DMS 273 (cell line): ENCODE measurements at regions not wholly inside any gene's neighbourhood (a gene's known extent, or its start where the extent isn't known, plus 50 kb on each side); places are given as distances from the start of the nearest gene placed in this dataset.
"Not testable (repeated sequence)": the region's sequence is repeated elsewhere in the genome, so short reads cannot be mapped to it uniquely, and the experiment has no call there.

Experiments
- DNase-seq: peaks from one replicate; lab custom pipeline; 2025; ENCODE audit not compliant: unreplicated experiment; lab: John Stamatoyannopoulos, UW

DNA sequence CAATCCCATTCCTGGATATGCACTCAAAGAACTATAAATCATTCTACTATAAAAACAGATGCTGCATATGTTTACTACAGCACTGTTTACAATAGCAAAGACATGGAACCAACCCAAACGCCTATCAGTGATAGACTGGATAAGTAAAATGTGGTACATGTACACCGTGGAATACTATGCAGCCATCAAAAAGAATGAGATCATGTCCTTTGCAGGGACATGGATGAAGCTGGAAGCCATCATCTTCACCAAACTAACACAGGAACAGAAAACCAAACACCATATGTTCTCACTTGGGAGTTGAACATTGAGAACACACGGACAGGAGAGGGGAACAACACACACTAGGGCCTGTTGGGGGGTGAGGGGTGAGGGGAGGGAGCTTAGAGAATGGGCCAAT is 274.9 kb upstream of the KIAA1217 start:
- not testable (repeated sequence) for DNase-seq

DNA sequence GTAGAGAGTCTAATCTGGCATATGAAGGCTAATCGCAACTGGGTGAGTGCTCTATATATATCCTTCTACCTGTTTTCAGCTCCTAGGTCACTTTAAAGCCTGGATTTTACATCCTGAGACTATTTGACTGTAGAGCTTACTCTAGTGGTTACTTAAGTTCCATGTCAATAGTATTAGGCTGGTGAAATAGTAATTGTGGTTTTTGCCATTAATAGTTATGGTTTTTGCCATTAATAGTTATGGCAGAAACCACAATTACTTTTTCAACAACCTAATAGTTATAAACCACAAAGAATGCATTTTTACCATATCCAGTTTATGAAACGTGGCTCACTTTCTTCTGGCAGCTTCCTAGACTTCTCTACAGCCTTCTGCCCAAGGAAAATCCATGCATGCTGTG is 263.1 kb upstream of the KIAA1217 start:
- no peak for DNase-seq

- no peak for DNase-seq
These were observed 257.1 kb upstream of the KIAA1217 start for GRCh38 chr10:23951841-23952240.

DNA sequence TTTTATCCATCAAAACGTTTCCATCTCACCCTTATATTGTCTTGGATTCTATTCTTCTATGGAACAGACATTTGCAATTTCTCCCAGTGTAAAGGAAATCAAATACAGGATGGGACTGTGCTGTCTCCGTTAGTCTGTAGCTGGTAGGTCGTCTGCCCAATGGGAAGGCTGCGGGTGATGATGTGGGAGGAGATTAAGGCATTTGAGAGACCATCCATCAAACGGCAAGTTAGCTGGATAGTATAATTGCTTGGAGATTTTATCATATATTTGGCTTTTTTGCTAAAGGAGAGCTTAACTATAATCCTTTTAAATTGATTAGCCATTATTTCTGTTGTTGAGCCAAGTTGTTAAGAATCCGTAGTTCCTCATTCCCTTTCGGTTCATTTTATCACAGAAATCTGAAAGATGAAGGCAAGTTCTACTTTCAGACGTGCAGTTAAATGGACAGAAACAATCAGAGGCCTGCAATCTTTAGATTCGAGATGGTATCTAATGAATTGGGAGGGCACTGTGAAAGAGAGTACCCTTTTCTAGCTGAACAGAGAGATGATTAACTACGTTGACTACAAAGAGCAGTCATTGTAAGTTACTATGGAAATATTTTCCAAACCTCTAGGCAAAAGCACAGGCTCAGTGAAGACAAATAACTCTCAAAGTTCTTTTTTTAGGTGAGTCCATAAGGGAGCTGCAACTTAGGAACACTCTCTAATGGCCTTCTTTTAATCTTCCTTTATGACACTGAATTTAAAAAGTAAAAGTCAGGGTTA is 253.3 kb upstream of the KIAA1217 start:
- DNase-seq = no peak

GRCh38 chr10:23965123-23965522 is 243.8 kb upstream of the KIAA1217 start:
- DNase-seq = no peak

DNA sequence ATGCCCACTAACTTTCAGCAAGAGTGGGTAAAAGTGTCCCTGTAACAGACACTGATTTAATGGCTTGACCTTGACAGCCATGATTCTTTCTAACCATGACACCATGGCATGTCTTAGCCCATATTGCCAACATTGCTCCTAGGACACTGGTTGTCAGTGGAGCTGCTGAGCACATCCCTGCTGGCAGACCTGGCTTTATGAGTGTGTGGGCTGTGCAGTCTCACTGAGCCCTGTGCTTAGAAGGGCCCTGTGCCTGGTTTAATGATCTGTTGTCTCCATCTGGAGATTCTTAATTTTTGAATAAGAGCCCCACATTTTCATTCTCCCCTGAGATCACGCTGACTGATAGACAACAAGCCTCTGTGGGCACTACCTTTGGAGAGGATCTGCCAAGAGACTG is 243.1 kb upstream of the KIAA1217 start:
- DNase-seq = peak; percentile 4

DNA sequence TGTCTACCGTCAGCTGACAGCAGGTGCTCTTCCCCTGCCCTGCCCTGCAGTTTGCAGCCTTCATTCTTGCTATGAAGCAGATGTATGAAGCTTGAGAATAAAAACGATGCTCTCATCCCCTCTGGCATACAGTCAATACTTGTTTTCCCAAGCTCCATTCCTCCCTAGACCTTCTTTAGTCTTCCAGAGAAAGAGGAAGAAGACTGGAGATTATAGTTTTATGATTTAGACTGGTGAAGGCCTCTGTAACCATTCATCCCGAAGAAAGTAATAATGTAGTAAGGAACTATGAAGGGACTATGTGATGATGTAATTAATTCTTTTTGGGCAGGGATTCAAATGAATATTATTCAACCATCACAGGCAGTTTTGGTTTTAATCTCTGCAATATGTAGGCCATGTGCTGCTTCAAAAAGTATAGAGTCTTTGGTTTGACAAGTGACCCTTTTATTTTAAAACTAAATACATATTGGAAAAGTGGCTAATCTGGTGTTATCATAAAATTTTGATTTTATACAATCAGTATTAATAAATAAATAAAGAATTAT is 242.4 kb upstream of the KIAA1217 start:
- peak; percentile 26 for DNase-seq

DNA sequence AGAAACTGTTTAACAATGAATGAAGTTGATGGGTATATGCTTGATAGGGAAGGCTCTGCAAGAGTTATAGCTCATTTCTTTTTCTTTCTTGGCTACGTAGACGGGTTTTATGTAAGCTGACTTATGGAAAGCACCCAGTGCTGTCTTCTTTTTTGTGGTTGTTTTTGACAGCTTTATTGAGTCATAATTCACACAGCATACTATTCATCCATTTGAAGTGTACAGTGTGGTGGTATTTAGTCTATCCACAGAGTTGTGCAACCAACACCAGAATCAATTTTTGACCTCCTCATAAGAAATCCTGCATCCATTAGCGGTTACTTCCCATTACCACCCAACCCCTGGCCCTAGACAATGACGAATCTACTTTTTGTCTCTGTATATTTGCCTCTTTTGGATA is 240.6 kb upstream of the KIAA1217 start:
- DNase-seq = no peak

GRCh38 chr10:23974746-23975272 is 234.1 kb upstream of the KIAA1217 start:
- DNase-seq = no peak

GRCh38 chr10:23975431-23975830 is 233.5 kb upstream of the KIAA1217 start:
- no peak for DNase-seq

GRCh38 chr10:23976275-23976674 is 232.7 kb upstream of the KIAA1217 start:
- DNase-seq = no peak

DNA sequence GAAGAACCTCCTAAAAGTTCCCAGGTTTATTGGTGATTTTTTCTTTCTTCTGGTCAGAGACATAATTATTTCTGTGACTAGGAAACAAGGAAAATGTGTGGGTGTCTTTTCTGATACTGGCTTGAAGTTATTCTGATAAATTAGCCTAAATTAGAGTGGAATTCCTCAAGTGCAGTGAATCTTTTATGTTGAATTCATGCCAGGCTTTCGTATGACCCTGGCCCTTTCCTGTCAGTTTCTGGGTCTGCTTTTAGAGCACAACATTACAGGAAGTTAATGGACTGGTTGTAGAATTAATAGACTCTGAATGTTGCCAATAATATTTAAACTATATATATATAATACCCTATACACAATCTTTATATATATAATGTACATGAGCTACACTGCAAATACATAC is 230.6 kb upstream of the KIAA1217 start:
- no peak for DNase-seq

DNA sequence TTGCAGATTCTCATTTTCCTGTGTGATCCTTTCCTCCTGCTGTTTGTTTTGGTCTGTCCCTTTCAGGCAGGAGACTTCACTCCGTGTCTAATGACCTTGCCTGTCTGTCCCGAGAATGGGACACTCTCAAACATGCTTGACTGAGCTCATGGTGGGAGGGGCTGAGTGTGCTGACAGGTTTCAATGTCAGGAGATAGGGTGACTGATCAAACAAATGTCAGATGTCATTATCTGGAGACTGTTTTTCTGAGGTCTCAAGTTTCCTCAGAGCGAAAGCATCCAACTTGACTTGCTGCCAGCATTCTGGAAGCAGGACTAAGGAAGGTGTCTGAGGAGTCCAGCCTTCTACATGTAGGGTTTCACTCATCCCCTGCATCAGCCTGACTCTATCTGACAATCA is 228.8 kb upstream of the KIAA1217 start:
- peak; percentile 59 for DNase-seq

GRCh38 chr10:23981520-23982309 is 227.2 kb upstream of the KIAA1217 start:
- peak; percentile 14 for DNase-seq

DNA sequence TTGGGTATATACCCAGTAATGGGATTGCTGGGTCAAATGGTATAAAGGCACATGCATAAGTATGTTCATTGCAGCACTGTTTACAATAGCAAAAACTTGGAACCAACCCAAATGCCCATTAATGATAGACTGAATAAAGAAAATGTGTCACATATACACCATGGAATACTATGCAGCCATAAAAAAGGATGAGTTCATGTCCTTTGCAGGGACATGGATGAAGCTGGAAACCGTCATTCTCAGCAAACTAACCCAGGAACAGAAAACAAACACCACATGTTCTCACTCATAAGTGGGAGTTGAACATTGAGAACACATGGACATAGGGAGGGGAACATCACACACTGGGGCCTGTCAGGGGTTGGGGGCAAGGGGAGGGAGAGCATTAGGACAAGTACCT is 224.5 kb upstream of the KIAA1217 start:
- DNase-seq = not testable (repeated sequence)

DNA sequence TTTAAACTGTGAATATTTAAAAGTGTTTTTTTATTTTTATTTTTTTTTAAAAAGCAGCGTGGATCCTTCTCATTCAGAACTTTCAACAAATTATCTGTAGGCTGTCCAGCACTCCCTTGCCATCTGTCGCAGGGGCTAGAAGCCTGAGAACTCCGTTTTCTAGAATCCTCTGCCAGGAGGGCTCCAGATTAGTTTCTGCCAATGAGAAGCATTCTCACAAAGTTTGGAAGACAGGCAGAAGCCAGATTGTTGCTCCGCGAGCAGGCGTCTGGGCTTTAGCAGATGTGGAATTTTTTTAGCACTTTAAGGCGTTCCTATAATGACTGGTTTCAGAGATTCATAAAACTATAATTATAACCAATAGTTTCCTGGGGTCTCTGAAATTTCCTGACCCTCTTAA is 220.9 kb upstream of the KIAA1217 start:
- DNase-seq = no peak

DNA sequence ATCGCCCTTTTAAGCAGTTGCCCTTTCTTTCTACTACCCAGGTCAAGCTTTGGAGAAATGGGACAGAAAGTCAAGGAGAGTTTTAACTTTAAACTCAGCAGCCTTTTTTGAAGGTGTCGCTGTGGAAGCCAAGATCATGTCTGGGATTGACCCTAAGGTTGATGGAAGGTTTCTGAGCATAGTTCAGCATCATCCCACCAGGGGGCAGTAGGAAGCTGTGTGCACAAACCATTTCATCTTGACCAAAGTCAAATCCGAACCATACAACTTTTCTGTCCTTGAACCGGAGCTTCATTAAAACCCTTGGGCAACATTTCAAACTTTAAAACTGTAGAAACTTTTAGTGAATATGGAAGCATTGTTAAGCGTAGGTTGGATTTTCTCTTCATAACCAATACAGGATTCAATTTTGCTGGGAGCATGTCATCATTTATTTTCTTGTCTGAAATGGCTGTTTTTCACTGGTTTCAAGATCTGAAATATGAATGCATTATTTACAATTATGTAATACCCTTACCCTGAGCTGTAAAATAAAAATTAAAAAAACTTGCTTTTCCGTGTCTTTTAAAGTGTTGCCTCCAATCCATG is 214.4 kb upstream of the KIAA1217 start:
- DNase-seq = peak; percentile 76

DNA sequence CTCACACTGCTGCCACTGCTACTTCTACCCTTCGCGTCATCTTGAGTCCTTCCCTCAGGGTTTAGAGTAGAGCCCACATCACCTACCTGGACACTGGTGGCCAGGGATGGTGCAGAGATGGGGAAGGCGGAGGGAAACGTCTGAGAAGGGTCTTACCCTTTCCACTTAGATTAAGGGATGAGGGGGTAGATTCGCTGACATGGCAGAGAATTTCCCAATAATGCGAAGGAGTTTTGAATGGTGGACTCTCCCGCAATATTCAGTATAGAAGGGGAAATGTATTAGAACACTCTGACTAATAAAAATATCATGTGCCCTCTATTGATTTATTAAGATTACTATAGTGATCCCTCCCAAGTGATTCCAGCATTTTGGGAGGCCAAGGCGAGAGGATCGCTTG is 209.5 kb upstream of the KIAA1217 start:
- DNase-seq = no peak

DNA sequence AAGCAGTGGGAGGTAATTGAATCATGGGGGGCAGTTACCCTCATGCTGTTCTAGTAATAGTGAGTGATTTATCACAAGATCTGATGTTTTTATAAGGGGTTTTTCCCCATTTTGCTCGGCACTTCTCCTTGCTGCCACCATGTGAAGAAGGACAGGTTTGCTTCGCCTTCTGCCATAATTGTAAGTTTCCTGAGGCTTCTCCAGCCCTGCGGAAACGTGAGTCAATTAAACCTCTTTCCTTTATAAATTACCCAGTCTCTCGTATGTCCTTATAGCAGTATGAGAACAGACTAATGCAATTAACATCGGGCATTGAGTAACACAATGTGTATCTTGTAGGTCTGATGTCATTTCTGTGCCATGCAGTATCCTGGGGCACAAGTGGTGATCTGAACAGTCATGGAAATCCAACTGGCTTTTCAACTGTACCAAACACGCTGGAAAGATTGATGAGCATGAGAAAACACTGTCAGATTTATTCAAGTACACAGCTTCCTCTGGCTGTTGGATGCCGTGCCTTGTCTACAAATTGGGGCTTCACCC is 208.6 kb upstream of the KIAA1217 start:
- no peak for DNase-seq

DNA sequence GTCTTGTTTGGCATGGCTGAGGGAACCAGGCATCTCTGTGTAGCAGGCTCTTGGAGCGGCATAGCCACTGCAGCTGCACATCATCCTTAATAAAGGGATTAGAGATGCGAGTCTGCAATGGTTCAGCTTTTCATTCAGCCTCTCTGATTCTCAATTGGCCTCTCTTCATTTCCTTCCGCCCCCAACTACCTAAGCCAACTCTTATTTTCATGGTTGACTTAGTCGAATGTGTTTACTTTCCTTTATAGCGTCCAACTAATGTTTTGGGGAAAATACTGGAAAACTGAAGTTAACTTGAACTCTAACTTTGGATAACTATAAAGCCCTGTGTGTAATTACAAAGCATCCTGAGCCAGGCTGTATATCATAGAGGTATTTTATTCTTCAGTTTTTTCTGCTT is 202.2 kb upstream of the KIAA1217 start:
- DNase-seq = no peak

GRCh38 chr10:24007359-24007758 is 201.6 kb upstream of the KIAA1217 start:
- no peak for DNase-seq
